AG08396 (cell line): ENCODE measurements at regions not wholly inside any gene's neighbourhood (a gene's known extent, or its start where the extent isn't known, plus 50 kb on each side); places are given as distances from the start of the nearest gene placed in this dataset.

Experiments
- DNase-seq: peaks from one replicate; pipeline ENCODE4 v3.0.0; 2012; ENCODE audit warnings: low spot score, mixed read lengths

DNA sequence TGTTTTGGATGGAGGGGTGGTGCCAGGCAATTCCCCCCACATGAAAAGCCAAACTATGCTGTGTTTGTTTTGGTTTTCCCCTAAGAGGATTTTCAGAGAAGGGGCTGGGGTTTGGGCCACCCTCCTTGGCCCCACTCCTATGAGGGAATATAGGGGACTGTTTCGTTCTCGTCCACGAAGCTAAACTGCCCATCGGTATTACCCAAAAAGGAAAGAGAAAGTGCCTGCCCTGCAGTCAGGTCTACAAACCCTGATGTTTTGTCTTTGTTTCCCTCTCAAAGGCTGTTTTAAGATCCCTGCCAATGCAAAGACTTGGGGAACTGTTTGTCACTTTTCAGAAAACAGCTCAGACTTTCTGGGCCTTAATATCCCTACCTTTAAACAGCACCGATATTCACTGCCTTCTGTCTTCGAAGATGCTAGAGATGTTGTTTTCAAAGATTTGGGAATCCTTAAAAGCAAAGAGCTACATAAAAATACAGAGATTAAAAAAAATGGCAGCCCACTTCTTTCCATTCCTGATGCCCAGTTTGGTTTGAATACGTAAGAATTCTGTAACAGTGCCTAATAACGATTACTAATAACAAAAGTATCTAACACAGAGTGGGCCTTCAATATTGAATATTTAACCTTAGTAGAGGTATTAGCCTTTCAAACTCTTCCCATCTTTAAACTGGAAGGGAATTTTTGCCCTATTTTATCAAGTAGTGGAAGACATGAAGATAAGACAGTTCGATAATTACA is 518.4 kb downstream of the MED13L start:
- no peak for DNase-seq

DNA sequence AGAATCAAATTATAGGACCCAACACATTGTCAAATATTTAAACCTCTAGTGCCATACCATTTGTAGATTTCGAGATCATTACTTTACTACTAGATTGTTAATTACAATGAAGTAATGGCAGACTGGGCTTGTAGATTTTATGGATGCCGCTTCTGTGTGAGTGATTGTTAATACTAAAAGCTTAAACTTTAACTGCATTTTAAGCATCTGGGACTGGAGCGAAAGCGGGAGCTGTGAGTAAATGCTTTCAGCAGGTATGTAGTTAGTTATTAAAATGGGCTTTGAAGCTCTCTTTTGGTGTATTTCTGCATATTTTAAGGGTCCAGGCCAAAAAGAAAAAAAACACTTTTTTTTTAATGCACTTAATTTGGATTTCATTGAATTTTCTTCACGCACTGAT is 519.3 kb downstream of the MED13L start:
- no peak for DNase-seq

DNA sequence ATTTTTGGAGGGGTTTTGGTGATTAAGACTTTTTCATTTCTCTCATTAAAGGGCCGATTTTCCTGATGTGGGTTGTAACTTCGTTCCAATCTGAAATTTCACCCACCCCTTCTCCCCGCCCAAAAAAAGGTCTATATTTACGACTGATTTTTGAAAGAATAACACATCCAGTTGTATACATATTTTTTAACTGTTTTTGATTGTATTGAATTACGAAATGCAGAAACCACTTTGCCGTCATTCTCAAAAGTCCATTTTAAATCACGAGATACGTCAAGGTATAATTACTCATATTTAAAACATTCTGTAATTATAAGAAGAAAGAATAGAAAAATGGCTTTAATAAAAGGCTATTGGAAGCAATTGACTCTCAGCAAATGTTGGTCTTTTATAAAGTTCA is 520.7 kb downstream of the MED13L start:
- DNase-seq, result no peak

DNA sequence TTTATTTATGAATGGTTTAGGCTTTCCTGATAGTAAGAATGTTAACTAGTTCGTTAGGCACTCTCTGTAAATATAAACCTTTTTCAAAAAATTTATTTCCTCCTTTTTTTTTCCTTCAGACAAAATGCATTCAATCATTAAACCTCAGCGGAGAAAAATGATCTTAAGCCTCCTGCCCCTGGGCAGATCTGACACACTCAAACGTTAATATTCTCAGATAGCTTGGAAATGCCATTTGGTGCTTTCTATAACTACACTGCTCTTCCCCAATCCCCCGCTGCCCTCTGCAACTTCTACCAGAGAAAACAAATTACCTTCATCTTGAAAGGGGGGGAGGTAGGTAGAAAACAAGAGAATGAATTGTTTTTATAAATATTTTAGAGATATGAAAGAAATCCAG is 521.2 kb downstream of the MED13L start:
- no peak for DNase-seq

DNA sequence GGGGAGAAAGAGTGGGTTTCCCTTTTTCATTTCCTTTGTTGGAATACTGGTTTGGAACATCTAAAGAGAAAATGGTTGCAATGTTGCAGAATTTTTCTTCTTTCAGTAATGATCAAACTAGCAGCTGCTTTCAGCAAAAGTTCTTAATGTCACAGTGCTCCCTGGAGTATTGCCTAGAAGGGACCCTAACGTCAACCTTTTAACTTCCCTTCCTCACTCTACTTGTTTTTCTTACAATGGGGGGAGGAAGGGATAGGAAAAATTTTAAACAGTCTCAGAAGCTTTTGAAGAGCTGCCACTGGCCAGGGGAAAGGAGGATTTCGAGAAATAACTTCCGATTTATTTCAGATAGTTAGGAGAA is 521.8 kb downstream of the MED13L start:
- DNase-seq, result no peak

DNA sequence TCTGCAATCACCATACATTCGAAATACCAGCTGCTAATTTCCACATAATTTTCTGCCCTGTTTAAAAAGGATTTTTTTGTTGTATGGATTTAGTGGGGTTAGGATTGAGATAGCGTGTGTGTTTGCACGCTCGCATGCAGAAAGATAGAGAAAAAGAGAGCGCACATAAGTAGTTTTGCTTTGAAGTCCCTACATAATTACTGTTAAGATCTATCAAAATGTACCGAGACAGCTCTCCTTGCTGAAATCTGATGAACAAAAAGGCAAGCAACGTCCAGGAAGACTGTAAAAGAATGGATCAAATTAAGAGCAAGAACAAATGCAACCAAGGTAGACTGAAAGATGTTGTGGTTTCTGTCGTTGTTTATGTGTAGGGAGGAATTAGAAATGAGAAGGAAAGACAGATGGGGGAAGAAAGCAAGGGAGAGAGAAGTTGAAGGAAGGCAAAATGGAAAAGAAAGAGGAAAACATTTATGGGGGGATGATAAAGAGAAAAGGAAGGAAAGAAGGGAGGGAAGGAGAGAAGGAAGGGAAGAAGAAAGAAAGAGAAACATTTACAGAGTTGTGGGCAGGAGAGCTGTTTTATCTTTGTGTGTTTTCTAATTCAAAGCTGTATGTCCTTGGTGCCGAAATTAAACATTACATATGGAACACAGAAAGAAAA is 522.3 kb downstream of the MED13L start:
- DNase-seq, result no peak

DNA sequence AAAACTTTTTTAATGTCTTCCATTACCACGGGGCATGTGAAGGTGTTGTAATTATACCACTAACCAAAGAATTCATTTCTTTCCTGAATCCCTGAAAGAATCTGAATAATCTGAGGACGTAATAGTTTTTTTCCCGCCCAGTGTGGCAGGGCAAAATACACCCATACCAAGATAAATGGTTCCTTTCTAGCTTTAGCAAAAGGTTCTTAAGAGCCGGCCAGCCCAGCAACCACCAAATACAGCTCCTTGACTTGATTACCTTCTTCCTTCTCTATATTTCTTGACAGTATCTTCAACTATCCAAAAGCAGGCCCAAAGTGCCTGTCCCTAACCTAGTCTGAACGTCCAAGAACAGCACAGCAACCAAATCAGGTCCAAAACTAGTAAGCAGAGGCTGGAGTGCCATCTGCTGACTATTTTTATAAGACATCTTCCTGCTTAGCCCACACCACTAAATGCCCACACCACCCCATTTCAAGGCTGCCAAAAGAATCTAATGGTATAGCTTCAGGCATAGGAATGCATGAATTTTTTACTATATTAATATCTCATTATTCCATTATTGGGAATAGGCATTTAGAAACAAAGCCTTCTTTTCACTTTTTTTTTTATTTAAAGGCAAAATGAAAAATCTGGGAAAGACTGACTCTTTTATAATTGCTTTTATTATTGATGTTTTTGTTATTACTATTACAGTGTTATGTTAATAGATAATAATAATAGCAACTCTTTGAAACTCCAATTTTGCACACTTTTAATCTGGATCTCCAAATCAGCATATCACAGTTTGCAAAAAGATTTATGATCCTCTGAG is 524.4 kb downstream of the MED13L start:
- peak; percentile 72 for DNase-seq

DNA sequence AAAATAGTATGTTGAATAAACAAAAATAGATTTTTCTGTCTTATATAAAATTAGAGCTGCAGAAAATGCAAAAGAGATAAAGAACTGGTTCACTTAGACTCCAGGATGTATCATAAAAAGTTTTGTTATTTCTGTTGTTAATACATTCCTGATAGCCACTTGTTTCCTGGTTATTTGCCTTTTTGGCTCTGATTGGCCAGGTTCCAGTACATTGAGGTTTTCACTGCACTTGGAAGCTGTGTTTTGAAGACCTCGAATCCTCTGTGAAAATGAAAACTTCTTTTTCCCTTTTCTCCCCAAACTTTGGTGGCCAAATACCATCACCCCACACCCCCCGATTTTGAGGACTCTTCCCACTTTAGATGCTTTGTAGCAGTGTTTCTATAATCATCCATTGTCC is 525.3 kb downstream of the MED13L start:
- DNase-seq, result no peak

DNA sequence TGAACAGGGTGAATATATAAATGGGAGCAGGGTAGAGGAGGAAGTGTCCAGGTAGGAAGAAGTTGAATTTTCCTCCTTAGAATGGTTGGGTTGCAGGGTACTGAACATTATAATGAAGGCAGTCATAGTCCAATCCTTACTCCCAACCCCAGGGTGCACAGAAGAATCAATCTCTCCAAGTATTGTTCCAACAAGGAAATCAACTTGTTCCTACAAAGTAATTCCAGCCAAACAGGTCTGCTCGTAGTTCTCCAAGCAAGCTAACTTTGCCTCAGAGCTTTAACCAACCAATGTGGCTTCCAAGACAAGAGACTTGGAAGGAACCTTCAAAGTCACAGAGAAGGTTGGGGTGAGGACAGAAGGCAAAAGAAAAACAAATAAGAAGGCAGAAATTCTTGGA is 527.2 kb downstream of the MED13L start:
- no peak for DNase-seq

DNA sequence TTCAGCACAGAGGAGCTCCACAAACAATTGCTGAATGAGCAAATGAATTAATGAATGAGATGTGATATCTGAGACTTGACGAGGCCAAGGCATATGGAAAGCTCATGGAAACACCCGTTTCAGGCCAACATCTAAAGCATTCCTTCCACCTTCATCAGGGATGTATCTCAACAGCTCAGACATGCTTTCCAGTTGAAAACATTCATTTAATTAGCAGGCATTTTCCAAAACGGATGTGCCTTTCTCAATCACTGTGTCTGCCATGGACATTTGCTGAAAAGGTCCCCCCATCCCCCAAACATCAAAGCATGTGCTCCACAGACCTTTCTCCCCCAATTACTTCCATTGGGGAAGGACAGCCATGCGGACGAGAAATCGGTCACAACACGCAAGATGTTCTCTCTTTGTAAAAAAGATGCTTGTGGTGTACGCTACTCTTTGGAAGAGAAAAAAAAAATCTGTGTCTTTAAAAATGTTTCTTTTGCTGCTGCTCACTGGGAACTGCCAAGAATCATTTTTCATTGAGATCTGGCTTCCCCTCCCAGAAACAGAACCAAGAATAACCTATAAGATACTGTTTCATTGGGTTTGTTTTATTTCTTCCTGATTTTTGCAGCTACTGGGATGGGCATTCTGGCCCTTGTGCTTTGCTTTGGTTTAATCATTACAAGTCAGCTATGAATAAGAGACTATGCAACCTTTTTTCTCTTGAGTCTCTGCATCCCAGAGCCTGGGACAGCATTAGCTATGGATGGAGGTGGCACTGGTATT is 528.2 kb downstream of the MED13L start:
- no peak for DNase-seq

DNA sequence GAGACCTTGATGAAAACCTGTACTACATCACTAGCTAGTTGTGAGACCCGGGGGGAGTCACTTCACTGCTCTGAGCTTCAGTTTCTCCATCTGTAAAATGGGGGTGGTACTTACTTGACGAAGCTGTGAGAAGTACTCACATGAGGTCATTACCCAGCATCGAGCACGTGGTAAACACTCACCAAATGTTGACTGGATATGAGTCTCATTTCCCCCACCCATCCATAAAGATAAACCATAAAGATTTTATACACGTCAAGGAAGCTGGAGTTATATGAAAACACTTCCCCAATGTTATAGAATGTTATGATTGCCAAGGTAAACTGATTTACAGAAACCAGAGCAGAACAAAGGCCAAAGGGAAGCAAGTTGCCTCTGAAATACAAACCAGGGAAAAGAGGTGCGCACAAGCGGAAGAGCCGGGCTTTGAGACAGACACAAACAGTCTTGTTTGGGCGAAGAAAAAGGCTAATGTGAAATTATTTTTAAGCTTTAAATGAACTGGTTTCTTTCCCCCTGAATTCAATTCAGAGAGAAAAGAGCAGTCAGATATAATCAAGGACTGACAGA is 536.8 kb downstream of the MED13L start:
- DNase-seq, result no peak

DNA sequence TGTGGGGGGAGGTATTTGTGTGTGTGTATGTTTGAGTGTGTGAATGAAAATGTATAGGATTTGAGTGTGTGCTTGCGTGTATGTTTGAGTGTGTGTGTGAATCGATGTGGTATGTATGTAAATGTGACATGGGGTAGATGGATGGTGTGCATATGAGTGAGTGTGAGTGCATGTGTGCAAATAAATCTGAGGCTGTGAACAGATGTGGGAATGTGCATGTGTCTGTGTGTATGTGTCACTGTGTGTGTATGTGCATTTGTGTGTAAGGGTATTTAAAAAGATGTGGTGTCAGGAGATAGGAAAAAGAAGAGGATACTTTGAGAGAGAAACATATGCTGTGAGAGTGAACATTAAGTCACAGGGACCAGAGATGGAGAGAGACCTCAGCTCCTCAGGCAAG is 539.6 kb downstream of the MED13L start:
- no peak for DNase-seq

DNA sequence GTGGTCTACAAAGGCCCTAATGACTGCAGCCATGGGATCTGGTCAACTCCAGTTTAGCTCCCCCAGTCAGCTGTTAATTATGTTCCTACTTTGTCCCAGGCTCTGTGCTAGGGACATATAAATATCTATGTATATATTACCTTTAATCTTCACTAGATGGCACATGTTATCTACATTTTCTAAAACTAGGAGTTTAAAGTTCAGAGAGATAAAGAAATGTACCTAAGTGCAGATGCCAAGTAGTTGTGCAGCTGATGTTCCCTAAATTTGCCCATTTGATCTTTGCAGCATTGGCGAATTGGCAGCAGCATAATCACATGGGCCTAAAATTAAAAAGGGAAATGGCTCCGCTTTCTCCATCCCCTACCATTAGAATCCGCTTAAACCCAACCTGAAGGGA is 541.1 kb downstream of the MED13L start:
- no peak for DNase-seq

DNA sequence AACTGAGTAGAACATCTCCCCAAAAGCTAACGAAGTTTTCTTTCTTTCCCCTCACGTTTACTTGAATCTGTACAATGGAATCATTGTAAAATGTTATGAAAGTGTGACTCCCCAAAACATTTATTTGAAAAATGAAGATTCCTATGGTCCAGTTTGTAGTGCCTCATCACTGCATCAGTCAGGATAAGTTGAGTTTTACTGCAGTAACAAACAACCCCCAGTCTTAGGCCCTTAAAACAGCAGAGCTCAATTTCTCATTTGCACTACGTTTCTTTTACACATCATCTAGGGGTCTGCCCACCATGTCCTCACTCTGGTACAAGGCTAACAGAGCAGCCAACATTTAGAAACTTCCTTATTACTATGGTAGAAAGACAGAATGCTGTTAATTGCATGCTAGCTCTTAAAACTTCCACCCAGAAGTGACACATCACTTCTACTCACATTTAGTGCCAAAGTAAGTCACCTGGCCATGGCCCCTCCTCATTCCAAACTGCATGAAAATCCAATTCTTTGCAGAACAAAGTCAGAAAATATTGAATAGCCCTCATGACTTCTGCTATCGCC is 546.4 kb downstream of the MED13L start:
- DNase-seq, result no peak

DNA sequence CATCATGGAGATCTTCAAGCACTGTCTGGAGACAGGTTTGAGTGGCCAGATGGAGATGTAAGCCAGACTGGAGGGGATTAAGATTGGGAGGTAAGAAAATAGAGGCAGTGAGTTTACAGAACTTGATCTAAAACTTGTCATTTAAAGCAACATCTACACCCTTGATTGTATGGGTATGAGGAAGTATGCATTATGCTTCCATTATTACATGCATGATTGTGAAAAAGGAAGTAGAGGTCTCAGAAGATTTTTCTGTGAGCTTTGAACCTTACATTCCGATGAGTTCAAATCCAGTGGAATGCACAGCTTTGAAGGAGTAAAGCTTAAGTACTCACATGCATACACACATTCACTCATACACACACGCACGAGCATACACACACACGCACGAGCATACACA is 550.8 kb downstream of the MED13L start:
- DNase-seq, result no peak

DNA sequence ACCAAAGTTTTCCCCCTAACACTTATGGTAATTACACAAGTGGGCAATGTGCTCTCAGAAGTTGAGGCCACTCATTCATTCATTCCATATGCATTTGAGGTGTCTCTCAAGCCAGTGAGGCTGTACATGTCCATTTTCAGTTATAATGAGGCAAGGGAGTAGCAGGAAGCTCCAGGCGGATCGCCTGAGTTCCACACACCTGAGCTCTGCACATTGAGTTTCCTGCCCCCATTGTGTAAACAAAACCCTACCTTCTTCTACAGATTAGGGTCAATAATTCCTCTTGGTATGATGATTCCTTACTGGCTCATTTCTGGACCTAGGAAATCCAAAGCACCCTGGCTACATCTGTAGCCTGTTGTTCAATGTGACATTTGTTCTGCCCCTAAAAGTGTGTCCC is 555.3 kb downstream of the MED13L start:
- DNase-seq, result no peak

DNA sequence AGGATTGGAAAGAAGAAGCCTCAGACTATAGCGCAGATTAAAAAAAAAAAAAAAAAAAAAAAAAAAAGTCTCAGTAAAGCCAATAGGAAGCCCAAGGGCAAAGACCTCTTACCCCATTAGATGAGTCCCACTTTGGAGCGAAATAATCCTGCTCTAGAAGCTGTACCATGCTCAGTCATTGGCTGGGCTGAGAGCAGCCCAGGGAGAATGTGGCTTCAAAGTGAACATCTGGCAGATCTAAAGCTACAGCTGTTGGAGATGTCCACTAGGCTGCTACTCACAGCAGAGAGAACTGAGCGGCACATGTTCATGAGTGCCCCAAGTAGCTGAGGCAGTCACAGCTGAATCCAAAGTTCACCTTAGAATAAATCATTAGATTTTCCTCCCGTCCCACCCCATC is 560.9 kb downstream of the MED13L start:
- no peak for DNase-seq

DNA sequence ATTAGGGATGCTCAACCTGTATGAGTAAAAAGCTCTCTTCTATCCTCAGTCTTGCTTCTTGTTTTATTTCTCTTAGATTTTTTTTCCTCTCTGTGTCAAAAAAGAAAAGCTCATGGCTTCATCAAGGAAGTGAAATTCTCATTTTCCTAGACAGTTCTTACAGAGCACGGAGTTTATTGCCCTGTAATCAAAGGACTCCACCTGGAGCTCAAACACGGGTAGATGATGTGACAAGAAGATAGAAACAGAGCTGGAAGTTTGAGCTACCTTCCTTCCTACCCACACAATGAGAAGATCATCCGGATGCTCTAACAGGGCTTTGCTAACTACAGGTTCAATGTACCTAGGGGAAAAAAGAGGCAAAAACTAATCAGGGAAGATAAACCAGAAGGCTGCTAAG is 564.8 kb downstream of the MED13L start:
- DNase-seq, result no peak

DNA sequence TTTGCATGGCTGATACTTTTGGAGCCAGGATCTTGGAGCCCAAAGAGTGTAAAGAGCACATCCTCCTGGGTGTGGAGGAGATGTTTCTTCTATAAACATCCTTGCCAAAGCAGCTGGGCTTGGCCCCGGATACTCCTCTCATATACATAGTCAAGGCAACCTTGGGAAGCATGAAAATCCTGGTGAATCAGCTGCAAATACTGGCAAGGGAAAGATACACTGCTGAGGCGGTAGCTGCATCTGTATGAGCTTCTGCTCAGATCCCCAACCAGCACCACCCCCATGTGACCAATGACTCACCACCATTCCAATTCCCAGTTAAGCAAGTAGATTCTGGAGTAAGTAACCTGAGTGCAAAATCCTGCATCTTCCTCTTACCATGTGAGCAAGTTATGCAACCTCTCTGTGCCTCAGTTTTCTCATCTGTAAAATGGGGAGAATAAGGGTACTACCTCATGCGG is 567.4 kb downstream of the MED13L start:
- peak; percentile 60 for DNase-seq

DNA sequence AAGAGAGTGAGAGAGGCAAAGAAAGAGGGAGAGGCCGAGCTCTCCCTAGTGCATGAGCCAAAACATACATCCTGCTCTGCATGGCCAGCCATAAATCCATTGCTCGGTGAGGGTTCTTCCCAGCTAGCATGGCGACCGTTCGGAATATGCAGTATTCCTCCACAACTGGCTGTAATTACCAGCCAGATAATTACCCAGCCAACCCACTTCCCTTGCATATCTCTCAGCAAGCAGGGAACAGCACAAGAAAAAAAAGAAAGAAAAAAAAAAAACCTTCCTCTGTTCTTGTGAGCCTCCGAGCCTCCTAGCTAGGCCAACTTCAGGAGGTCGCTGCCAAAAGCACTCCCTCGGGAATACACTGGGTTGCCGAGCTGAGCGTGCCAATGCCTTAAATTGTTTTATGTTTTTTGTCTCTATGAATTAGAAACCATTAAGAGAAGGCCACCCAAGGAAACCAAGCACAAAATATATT is 567.9 kb downstream of the MED13L start:
- DNase-seq, result no peak

DNA sequence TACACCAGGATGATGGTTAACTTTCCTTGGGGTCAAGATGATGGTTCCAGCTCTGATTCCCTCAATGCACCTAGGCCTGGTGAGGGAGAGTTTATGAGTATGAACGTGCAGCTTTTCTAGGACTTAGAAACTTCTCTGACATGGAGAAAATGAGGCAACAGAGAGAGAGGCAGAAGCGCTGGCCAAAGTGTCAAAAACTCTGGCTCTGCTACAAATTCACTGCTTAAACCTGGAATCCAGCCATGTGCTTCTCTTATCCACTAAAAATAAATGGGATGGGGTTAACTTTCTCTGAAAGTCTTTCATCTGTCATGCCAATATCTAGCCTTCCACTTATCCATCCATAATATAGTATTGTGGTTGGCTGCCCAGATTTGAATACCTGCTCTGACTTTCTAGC is 568.7 kb downstream of the MED13L start:
- DNase-seq, result no peak
